C4-2B (cell line): ENCODE measurements at regions not wholly inside any gene's neighbourhood (a gene's known extent, or its start where the extent isn't known, plus 50 kb on each side); places are given as distances from the start of the nearest gene placed in this dataset.

Experiments
- H3K27ac ChIP-seq: fragments of 450-650 bp; 2 replicates; pipeline ENCODE4 v1.5.1; 2017
- ZFX ChIP-seq: fragments of 450-650 bp; IDR thresholded peaks from 2 replicates; pipeline ENCODE4 v1.6.1; 2017
- TF ChIP-seq, protein P1 (sequence below): fragments of 450-650 bp; conservative IDR thresholded peaks from 2 replicates; pipeline ENCODE4 v1.5.1; 2017; ENCODE audit warnings: mild to moderate bottlenecking

DNA sequence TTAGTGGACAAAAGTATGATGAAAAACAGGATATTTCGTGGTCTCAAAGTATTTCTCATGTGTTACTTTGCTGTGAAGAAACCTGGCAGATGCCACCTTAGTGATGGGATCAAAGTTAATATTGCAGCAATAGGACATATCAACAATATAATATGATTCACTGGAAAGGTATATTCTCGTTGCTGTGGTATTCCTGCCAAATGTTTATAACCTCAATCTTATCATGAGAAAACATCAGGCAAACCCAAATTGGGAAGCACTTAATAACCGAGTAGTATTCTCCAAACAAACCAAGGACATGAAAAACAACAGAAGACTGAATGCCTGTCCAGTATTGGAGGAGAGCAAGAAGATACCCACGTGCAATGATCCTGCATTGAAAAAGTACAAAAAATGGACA is 302.6 kb upstream of the MC4R start:
- no peak for TF ChIP-seq ZFX
- TF ChIP-seq, protein P1, sequence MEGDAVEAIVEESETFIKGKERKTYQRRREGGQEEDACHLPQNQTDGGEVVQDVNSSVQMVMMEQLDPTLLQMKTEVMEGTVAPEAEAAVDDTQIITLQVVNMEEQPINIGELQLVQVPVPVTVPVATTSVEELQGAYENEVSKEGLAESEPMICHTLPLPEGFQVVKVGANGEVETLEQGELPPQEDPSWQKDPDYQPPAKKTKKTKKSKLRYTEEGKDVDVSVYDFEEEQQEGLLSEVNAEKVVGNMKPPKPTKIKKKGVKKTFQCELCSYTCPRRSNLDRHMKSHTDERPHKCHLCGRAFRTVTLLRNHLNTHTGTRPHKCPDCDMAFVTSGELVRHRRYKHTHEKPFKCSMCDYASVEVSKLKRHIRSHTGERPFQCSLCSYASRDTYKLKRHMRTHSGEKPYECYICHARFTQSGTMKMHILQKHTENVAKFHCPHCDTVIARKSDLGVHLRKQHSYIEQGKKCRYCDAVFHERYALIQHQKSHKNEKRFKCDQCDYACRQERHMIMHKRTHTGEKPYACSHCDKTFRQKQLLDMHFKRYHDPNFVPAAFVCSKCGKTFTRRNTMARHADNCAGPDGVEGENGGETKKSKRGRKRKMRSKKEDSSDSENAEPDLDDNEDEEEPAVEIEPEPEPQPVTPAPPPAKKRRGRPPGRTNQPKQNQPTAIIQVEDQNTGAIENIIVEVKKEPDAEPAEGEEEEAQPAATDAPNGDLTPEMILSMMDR, result no peak
- H3K27ac ChIP-seq, result no peak overlapping the region

DNA sequence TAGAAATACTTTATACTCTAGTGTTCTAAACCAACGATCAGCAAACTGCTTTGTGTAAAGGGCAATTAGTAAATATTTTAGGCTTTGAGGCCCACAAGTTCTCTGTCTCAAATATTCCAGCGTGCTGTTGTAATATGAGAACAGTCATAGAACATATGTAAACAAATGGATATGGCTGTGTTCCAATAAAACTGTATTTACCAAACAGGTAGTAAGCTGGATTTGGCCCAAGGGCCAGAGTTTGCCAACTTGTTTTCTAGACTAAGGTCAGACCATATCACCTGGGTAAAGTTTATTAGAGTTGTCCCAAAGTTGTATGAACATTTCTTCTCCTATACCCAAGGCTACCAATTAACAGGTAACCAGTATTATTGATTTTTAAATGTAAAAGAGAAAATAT is 303.2 kb upstream of the MC4R start:
- TF ChIP-seq, protein P1, result no peak
- no peak for TF ChIP-seq ZFX
- H3K27ac ChIP-seq, result no peak overlapping the region

DNA sequence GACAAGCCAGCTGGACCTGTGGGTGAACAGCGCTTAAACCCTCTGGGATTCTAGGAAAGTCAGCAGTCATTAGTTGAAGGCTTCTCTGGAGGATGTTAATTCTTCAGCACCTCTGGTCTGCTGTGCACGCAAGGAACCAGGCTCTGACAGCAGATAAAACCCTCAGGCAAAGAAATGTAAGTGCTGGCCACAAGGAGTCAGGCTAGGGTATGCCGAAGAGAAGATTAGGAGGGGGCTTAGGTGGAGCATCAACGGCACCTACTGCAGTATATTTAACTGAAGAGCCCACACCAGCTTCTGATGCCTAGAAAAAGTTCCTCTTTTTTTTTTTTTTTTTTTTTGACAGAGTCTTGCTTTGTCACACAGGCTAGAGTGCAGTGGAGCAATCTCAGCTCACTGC is 304.2 kb upstream of the MC4R start:
- TF ChIP-seq, protein P1, result no peak
- no peak for TF ChIP-seq ZFX

DNA sequence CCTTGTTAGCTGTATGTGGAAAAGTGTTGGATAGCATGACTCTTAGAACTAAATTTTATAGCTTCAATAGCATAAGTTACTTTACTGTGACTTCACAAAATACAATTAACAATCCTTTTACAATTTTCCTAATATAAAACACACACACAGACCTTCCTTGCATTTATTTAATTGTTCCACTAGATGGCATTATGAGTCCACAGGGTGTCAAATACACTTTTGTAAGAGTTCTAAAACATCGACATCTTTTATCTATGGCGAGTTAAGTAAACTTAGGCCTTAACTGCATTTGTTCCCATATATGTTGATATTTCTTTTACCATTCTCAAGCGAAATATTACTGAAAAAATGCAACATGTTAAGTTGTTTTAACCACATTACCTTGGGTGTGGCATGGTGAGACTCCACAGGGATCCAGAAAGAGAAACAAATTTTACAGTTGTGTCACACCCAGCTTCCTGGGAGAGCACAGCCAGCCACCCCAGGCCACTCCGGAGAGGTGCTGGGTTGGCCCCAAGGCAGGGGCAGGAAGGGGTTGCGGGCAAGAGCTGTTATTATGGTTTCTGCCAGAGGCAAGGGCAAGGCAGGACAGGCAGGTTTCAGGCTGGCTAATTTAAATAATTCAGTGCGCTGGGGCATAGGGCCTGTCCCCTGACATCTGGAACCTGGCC is 312.4 kb upstream of the MC4R start:
- TF ChIP-seq, protein P1, result peak; percentile 78
- TF ChIP-seq ZFX, result no peak
- H3K27ac ChIP-seq, result no peak overlapping the region

More for the DNA sequence above, 304.2 kb upstream of the MC4R start:
- H3K27ac ChIP-seq, result no peak overlapping the region

DNA sequence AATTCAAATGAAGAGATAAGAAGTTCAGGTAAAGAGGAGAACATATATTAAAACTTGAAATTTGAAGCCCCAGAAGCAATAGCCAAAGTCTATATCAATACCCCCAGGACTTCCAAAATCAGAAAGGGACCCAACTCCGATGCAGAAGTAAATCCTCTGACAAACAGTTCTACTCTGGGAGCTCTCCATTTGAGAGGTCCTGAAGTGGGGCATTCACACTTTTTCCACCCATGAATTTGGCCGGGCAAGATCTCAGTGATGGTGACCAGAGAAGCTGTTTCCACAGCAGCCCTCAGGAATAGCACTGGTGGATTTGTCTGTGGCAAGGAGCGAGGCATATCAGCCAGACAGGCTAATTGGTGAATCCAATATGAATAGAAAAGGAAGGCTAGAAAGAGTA is 313.6 kb upstream of the MC4R start:
- no peak overlapping the region for H3K27ac ChIP-seq
- TF ChIP-seq ZFX, result no peak
- TF ChIP-seq, protein P1, result no peak

DNA sequence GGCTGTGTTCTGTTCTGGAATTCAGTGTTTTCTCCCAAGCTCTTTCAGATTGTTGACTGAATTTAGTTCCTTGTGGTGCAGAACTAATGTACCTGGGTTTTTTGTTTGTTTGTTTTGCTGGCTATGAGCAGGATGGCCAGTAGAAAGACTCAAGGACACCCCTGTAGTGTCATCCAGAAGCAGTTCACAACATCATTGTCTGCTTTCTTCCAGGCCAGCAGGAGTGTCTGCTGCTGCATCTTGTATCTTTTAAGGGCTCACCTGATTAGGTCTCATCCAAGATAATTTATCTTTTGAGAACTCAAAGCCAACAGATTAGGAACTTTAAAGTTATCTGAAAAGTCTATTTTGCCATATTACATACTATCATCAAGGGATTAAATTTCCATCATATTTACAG is 318.5 kb upstream of the MC4R start:
- TF ChIP-seq ZFX, result no peak
- TF ChIP-seq, protein P1, result no peak

DNA sequence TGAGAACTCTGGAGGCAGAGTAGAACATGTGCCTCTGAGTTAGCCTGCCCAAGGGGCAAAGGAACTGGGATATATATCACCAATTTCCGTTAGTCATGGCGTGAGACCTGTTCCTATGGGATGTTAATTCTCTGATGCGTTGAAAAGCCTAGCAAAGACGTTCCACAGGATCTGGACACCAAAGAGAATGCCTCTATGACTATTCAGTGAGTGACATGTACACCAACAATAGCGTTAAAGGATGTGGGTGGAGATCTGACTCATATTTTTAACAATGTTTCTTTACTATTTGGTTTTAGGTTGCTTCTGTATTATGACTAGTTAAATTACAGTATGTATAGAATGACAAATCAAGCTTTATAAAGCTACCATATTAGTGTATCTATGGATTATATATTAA is 320.9 kb upstream of the MC4R start:
- H3K27ac ChIP-seq, result no peak overlapping the region

More for the DNA sequence above, 318.5 kb upstream of the MC4R start:
- no peak overlapping the region for H3K27ac ChIP-seq

More for the DNA sequence above, 320.9 kb upstream of the MC4R start:
- TF ChIP-seq ZFX, result no peak
- TF ChIP-seq, protein P1, result no peak
